ENCODE measurements at regions not wholly inside any gene's neighbourhood (a gene's known extent, or its start where the extent isn't known, plus 50 kb on each side); places are given as distances from the start of the nearest gene placed in this dataset.
"Not testable (repeated sequence)": the region's sequence is repeated elsewhere in the genome, so short reads cannot be mapped to it uniquely, and the experiment has no call there.

GRCh38 chr7:39833865-39834634 lies 116.0 kb upstream of the CDK13 start:
- Mint-ChIP-seq H3K27me3 (peaks cover 44% of the 10 kb centered on the region), H3K4me3 (peak overlapping the region; percentile 43)
- H3K9me3 Mint-ChIP-seq; ATAC-seq (replicated peaks); H3K36me3 Mint-ChIP-seq (ENCODE audit: low read depth); H3K27ac Mint-ChIP-seq; H3K4me1 Mint-ChIP-seq: not testable (repeated sequence)

- Mint-ChIP-seq H3K4me3 (no peak overlapping the region), H3K4me1 (no peaks in the 10 kb centered on the region), H3K9me3 (no peaks in the 10 kb centered on the region), H3K27ac (no peak overlapping the region), H3K27me3 (peaks cover 43% of the 10 kb centered on the region), H3K36me3 (ENCODE audit: low read depth) (no peaks in the 10 kb centered on the region)
- ATAC-seq (replicated peaks): no peak
These were observed 111.7 kb upstream of the CDK13 start for GRCh38 chr7:39838326-39838725.

DNA sequence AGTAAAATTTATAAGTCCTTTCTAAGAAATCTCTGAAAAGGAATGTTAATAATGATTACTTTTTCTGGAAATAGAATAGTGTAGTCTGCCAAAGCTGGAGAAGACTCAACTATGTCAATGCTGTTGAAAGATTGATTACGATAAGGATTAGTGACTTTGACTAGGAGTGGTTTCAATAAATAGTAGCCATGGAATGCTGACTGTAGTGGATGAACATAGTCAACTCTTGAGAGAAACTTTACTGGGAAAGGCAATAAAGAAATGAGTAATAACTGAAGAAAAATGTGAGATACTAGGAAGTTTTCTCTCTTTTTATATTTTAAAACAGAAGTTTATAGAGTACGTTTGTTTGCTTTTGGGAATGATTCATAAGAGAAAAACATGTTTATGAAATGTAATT lies 105.0 kb upstream of the CDK13 start:
- Mint-ChIP-seq H3K9me3 (no peaks in the 10 kb centered on the region), H3K4me1 (no peaks in the 10 kb centered on the region), H3K27ac (no peak overlapping the region), H3K4me3 (no peak overlapping the region), H3K27me3 (peaks cover 7% of the 10 kb centered on the region), H3K36me3 (ENCODE audit: low read depth) (no peaks in the 10 kb centered on the region)
- ATAC-seq (replicated peaks): no peak

GRCh38 chr7:39847227-39847626 lies 102.8 kb upstream of the CDK13 start:
- no peak overlapping the region for H3K27ac Mint-ChIP-seq
- H3K27me3 Mint-ChIP-seq: peaks cover 6% of the 10 kb centered on the region

GRCh38 chr7:39851466-39852045 lies 98.5 kb upstream of the CDK13 start:
- peaks cover 20% of the 10 kb centered on the region for H3K27me3 Mint-ChIP-seq
- no peaks in the 10 kb centered on the region for H3K36me3 Mint-ChIP-seq (ENCODE audit: low read depth)
- H3K4me1 Mint-ChIP-seq: peaks cover 5% of the 10 kb centered on the region
- ATAC-seq (replicated peaks): no peak
- no peak overlapping the region for H3K4me3 Mint-ChIP-seq
- no peak overlapping the region for H3K27ac Mint-ChIP-seq
- no peaks in the 10 kb centered on the region for H3K9me3 Mint-ChIP-seq

More at GRCh38 chr7:39847227-39847626, 102.8 kb upstream of the CDK13 start:
- H3K4me1 Mint-ChIP-seq: no peaks in the 10 kb centered on the region
- no peak overlapping the region for H3K4me3 Mint-ChIP-seq
- H3K36me3 Mint-ChIP-seq (ENCODE audit: low read depth): no peaks in the 10 kb centered on the region
- no peak for ATAC-seq (replicated peaks)
- H3K9me3 Mint-ChIP-seq: no peaks in the 10 kb centered on the region

DNA sequence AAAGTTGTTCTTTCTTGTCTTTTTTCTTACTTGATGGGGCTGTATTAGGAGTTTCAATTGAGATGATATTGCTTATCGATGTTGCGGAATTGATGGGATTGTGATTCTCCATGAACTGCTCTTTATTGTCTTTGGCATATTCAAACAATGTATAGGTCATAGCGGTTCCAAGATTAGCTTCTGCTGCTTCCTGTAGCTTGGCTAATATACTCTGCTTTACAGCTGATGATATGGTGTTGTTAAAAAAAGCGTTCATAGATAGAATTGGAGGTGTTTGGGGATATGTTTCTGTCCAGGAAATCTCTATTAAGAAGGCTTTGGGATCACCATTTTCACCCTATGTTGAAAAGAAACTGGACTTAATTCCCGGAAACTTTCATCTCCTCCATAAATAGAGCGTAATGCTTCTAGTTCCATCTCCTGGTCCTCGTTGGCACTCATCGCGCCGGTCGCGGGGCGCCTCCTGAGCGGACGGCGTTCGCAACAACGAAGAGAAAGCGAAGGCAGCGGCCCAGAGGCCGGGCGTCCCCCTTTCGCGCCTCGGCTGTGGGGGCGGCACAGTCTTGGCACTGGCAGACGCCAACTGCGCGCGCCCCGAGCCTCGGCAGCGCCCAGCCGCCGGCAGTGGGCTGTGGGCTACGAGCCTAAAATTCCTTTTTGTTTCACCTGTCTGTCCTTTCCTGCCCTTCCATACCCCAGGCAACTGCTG lies 95.3 kb upstream of the CDK13 start:
- ATAC-seq (replicated peaks): peak; percentile 88
- peak overlapping the region; percentile 11 for H3K27ac Mint-ChIP-seq
- H3K27me3 Mint-ChIP-seq: peaks cover 25% of the 10 kb centered on the region
- H3K36me3 Mint-ChIP-seq (ENCODE audit: low read depth); H3K4me1 Mint-ChIP-seq; H3K9me3 Mint-ChIP-seq: not testable (repeated sequence)
- H3K4me3 Mint-ChIP-seq: peak overlapping the region; percentile 75

DNA sequence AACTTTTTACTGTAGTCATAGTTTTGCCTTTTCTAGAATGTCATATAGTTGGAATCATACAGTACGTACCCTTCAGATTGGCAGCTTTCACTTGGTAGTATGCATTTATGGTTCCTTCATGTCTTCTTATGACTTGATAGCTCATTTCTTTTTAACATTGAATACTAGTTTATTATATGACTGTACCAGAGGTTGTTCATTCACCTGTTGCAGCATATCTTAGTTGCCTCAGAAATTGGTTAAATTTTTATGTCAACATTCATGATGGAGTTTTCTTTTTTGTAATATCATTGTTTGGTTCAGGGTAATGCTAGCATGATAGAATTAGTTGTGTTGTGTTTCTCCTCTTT lies 94.8 kb upstream of the CDK13 start:
- ATAC-seq (replicated peaks): no peak
- peak overlapping the region; percentile 75 for H3K4me3 Mint-ChIP-seq
- H3K9me3 Mint-ChIP-seq: no peaks in the 10 kb centered on the region
- peaks cover 5% of the 10 kb centered on the region for H3K4me1 Mint-ChIP-seq
- H3K27ac Mint-ChIP-seq: peak overlapping the region; percentile 11
- no peaks in the 10 kb centered on the region for H3K36me3 Mint-ChIP-seq (ENCODE audit: low read depth)
- H3K27me3 Mint-ChIP-seq: peaks cover 26% of the 10 kb centered on the region

DNA sequence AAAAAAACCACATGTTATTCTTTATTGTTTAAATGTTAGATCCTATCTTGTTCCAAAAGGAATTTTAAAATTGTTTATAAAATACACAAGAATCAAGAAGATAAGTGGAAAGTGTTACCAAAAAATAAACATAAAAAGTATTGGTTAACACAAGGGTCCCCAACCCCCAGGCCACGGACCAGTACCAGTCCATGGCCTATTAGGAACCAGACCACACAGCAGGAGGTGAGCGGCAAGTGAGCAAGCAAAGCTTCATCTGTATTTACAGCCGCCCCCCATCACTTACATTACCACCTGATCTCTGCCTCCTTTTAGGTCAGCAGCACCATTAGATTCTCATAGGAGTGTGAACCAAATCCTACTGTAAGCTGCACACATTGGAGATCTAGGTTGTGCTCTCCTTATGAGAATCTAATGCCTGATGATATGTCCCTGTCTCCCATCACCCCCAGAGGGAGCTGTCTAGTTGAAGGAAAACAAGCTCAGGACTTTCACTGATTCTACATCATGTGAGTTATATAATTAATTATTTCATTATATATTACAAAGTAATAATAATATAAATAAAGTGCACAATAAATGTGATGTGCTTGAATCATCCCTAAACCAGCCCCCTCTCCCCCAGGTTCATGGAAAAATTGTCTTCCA lies 86.3 kb upstream of the CDK13 start:
- H3K4me1 Mint-ChIP-seq; ATAC-seq (replicated peaks); H3K27ac Mint-ChIP-seq; H3K4me3 Mint-ChIP-seq; H3K36me3 Mint-ChIP-seq (ENCODE audit: low read depth); H3K27me3 Mint-ChIP-seq; H3K9me3 Mint-ChIP-seq: not testable (repeated sequence)

DNA sequence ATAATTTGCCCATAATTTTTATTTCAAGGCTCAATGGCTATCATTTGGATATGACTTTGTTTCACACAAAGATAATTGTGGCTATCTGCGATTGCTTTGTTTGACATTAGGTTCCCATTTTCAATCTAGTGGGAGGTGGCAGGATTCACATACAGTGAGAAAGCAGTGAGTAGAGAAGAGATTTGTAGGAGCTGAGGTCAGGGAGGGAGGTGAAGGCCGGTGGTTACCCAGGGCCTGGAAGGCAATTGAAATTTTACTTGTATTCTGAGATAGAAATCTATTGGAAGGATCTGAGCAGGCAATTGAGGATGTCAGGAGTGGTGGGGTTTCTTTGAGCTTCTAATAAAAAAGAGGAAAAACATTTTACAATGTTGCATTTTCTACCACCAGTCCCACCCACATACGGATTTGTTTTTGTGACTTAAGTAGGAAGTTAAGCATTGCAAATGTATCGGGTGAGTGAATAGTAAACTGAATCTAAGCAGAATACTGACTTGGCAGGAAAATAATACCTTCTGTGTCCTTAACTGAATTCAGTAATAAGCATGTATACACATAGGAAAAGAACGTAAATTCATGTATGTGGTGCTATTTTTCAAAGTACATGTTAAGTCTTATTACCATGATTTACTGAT lies 80.1 kb upstream of the CDK13 start:
- H3K36me3 Mint-ChIP-seq (ENCODE audit: low read depth); H3K4me3 Mint-ChIP-seq; ATAC-seq (replicated peaks); H3K4me1 Mint-ChIP-seq; H3K27ac Mint-ChIP-seq; H3K27me3 Mint-ChIP-seq; H3K9me3 Mint-ChIP-seq: not testable (repeated sequence)

- H3K36me3 Mint-ChIP-seq (ENCODE audit: low read depth); ATAC-seq (replicated peaks); H3K4me1 Mint-ChIP-seq; H3K4me3 Mint-ChIP-seq; H3K27ac Mint-ChIP-seq; H3K9me3 Mint-ChIP-seq; H3K27me3 Mint-ChIP-seq: not testable (repeated sequence)
These were observed 78.4 kb upstream of the CDK13 start for GRCh38 chr7:39871610-39872009.

- Mint-ChIP-seq H3K36me3 (ENCODE audit: low read depth) (no peaks in the 10 kb centered on the region), H3K27ac (no peak overlapping the region), H3K4me3 (no peak overlapping the region), H3K9me3 (peaks cover 3% of the 10 kb centered on the region), H3K27me3 (peaks cover 24% of the 10 kb centered on the region), H3K4me1 (no peaks in the 10 kb centered on the region)
- ATAC-seq (replicated peaks): no peak
These were observed 69.5 kb upstream of the CDK13 start for GRCh38 chr7:39880556-39880955.

GRCh38 chr7:39882148-39882784 lies 67.8 kb upstream of the CDK13 start:
- Mint-ChIP-seq H3K9me3 (peaks cover 3% of the 10 kb centered on the region), H3K4me3 (no peak overlapping the region), H3K4me1 (no peaks in the 10 kb centered on the region), H3K36me3 (ENCODE audit: low read depth) (no peaks in the 10 kb centered on the region), H3K27ac (no peak overlapping the region), H3K27me3 (peaks cover 20% of the 10 kb centered on the region)
- ATAC-seq (replicated peaks): no peak

GRCh38 chr7:39883812-39884390 lies 66.2 kb upstream of the CDK13 start:
- Mint-ChIP-seq H3K9me3 (peaks cover 3% of the 10 kb centered on the region), H3K27me3 (peaks cover 16% of the 10 kb centered on the region), H3K27ac (no peak overlapping the region), H3K4me3 (no peak overlapping the region), H3K4me1 (no peaks in the 10 kb centered on the region), H3K36me3 (ENCODE audit: low read depth) (no peaks in the 10 kb centered on the region)
- ATAC-seq (replicated peaks): no peak

All from activated T-helper 17 cell treated with anti-CD3 and anti-CD28 coated beads, Interleukin-2, amount 50 U/mL, for 72 hours (primary cell).